CD4-positive, alpha-beta T cell (primary cell): ENCODE measurements at regions not wholly inside any gene's neighbourhood (a gene's known extent, or its start where the extent isn't known, plus 50 kb on each side); places are given as distances from the start of the nearest gene placed in this dataset.

Experiments used
- ATAC-seq: fragments of 200-7000 bp; cut with Tn5 transposase; one replicate; pipeline ENCODE4 v1.10.0; 2022; ENCODE audit warnings: mild to moderate bottlenecking; ENCODE audit not compliant: poor library complexity
- CTCF ChIA-PET: fragments of 350-600 bp; sonication (Branson Sonifier 250); formaldehyde crosslinking; loops from one replicate; lab custom pipeline; 2021; ENCODE audit warnings: antibody characterized with exemption, inconsistent platforms; lab: Charles Lee
- POLR2A ChIA-PET: fragments of 350-600 bp; sonication (Branson Sonifier 250); formaldehyde crosslinking; loops from one replicate; lab custom pipeline; 2021; ENCODE audit warnings: antibody characterized with exemption, inconsistent platforms; lab: Charles Lee
- DNase-seq, 14 experiments: peaks; one replicate each; pipeline ENCODE4 v3.0.0-alpha.2; 2013 to 2020; ENCODE audit warnings: mixed read lengths in 2 of 14
- H3K27ac ChIP-seq, 2 donors: one replicate each; pipeline versions ENCODE4 v1.5.1 to v1.7.0; 2013; ENCODE audit warnings: low read length in 2 of 2, low read depth in 1 of 2, mild to moderate bottlenecking in 1 of 2
- H3K27me3 ChIP-seq, 2 experiments: 1 replicate in 1 of 2; 2 replicates in 1 of 2; pipeline versions ENCODE4 v1.6.1 to v1.7.0; 2013; ENCODE audit warnings: low read length in 2 of 2, control low read depth in 1 of 2, mild to moderate bottlenecking in 1 of 2, moderate library complexity in 1 of 2; ENCODE audit not compliant: insufficient read depth in 2 of 2, control insufficient read depth in 1 of 2
- H3K36me3 ChIP-seq: one replicate; pipeline ENCODE4 v1.6.1; 2013; ENCODE audit warnings: low read length, control low read depth; ENCODE audit not compliant: insufficient read depth
- H3K4me1 ChIP-seq: one replicate; pipeline ENCODE4 v1.6.1; 2013; ENCODE audit warnings: low read length, control low read depth; ENCODE audit not compliant: insufficient read depth
- H3K4me3 ChIP-seq: one replicate; pipeline ENCODE4 v1.5.1; 2013; ENCODE audit warnings: mild to moderate bottlenecking, low read length, moderate library complexity
- H3K9me3 ChIP-seq, 2 experiments: 1 replicate in 1 of 2; 2 replicates in 1 of 2; pipeline versions ENCODE4 v1.6.1 to v1.7.0; 2013; ENCODE audit warnings: low read length in 2 of 2, mild to moderate bottlenecking in 2 of 2, control low read depth in 1 of 2, moderate library complexity in 1 of 2; ENCODE audit not compliant: control insufficient read depth in 1 of 2, insufficient read depth in 1 of 2
- H3K27ac Mint-ChIP-seq: one replicate; pipeline ENCODE4 v1.8.0; 2020; ENCODE audit warnings: mixed read lengths
- H3K27me3 Mint-ChIP-seq: one replicate; pipeline ENCODE4 v1.8.0; 2021; ENCODE audit warnings: mixed read lengths
- H3K36me3 Mint-ChIP-seq: one replicate; pipeline ENCODE4 v1.8.0; 2021; ENCODE audit warnings: low read depth, mixed read lengths
- H3K4me1 Mint-ChIP-seq: one replicate; pipeline ENCODE4 v1.8.0; 2021; ENCODE audit warnings: low read depth, mixed read lengths
- H3K4me3 Mint-ChIP-seq: one replicate; pipeline ENCODE4 v1.8.0; 2020; ENCODE audit warnings: mild to moderate bottlenecking, mixed read lengths
- H3K9me3 Mint-ChIP-seq: one replicate; pipeline ENCODE4 v1.8.0; 2020; ENCODE audit warnings: mixed read lengths
- CTCF ChIP-seq: fragments of 200-600 bp; IDR thresholded peaks from one replicate; pipeline ENCODE4 v1.8.0; 2022; ENCODE audit warnings: antibody characterized with exemption, mild to moderate bottlenecking
- intact Hi-C, 2 experiments: fragments of 100-400 bp; cut with DNase I in 1 of 2; cut with micrococcal nuclease in 1 of 2; formaldehyde crosslinking; loops; one replicate each; pipeline versions ENCODE4 v1.15.1 to v1.9.0; 2023 to 2025; cut with DNase I, micrococcal nuclease

- no peak overlapping the region for H3K27ac ChIP-seq
- Mint-ChIP-seq H3K4me3 (no peak overlapping the region), H3K36me3 (no peaks in the 10 kb centered on the region), H3K4me1 (no peaks in the 10 kb centered on the region), H3K9me3 (no peaks in the 10 kb centered on the region), H3K27me3 (no peaks in the 10 kb centered on the region), H3K27ac (no peak overlapping the region)
- ATAC-seq = peak; percentile 39
- peaks cover 0 to under 1% of the 10 kb centered on the region in 2 experiments for H3K9me3 ChIP-seq
- ChIA-PET POLR2A (no interaction called here), CTCF (no interaction called here)
- H3K36me3 ChIP-seq = no peaks in the 10 kb centered on the region
- intact Hi-C loops = no loop called here
- H3K4me1 ChIP-seq = peaks cover 3% of the 10 kb centered on the region
- DNase-seq = peak in 4 of 14 experiments; percentile 12 to 76 (median 55)
- H3K4me3 ChIP-seq = no peak overlapping the region
- no peak for TF ChIP-seq CTCF
- H3K27me3 ChIP-seq = no peaks in the 10 kb centered on the region
Observed at GRCh38 chr12:124680863-124681778, 113.7 kb upstream of the NCOR2 start.

DNA sequence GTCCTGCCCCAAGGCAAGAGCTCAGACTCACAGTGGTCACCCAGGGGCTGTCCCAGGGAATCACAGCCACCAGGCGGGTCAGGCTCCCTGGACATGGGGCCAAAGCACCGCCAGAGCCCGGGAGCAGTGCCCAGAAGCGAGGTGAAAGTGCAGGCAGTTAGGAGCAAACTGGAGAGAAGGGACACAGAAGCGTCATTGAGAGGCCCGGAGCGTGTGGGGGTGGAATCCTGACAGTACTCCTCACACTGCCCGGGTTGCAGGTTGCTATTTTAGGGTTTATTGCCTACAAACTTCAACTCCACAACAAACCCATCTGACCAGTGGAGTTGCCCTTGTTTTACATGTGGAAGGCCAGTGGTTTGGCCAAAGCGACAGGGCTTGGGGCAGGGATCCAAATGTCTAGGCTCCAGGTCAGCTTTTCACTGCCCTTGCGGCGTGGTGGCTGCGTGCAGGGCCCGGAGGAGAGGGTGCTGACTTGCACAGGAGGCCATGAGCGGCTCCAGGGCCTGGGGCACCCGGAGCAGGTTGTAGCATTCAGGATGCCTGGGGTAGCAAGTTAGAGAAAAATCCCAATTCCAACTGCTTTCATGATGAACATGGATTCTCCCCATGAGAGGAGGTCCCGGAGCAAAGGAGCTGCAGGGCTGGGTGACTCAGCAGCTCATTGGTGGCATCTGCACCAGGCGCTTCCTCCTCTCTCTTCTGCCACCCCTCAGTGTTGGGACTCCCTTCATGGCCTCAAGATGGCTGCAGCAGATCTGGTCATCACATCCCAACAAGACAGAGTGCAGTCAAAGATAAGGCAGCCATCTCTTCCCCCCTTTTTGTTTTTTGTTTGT is 112.3 kb upstream of the NCOR2 start:
- Histone ChIP-seq H3K9me3 (no peaks in the 10 kb centered on the region), H3K27me3 (no peaks in the 10 kb centered on the region), H3K4me1 (peaks cover 1% of the 10 kb centered on the region), H3K4me3 (no peak overlapping the region), H3K36me3 (no peaks in the 10 kb centered on the region), H3K27ac (no peak overlapping the region)
- CTCF ChIA-PET = no interaction called here
- no peak overlapping the region for H3K4me3 Mint-ChIP-seq
- DNase-seq (peak in 2 of 14 experiments; percentile 33 to 40), ATAC-seq (no peak)
- no peaks in the 10 kb centered on the region for H3K36me3 Mint-ChIP-seq
- H3K27ac Mint-ChIP-seq = no peak overlapping the region
- H3K4me1 Mint-ChIP-seq = no peaks in the 10 kb centered on the region
- POLR2A ChIA-PET = no interaction called here
- intact Hi-C loops = no loop called here
- no peaks in the 10 kb centered on the region for H3K27me3 Mint-ChIP-seq
- no peak for TF ChIP-seq CTCF
- H3K9me3 Mint-ChIP-seq = no peaks in the 10 kb centered on the region

- Histone ChIP-seq H3K4me3 (no peak overlapping the region), H3K4me1 (no peaks in the 10 kb centered on the region), H3K9me3 (no peaks in the 10 kb centered on the region), H3K36me3 (no peaks in the 10 kb centered on the region), H3K27me3 (no peaks in the 10 kb centered on the region), H3K27ac (no peak overlapping the region)
- ATAC-seq = no peak
- intact Hi-C loops = no loop called here
- Mint-ChIP-seq H3K27ac (no peak overlapping the region), H3K27me3 (no peaks in the 10 kb centered on the region), H3K9me3 (no peaks in the 10 kb centered on the region), H3K4me1 (no peaks in the 10 kb centered on the region), H3K36me3 (no peaks in the 10 kb centered on the region), H3K4me3 (no peak overlapping the region)
- CTCF ChIA-PET = no interaction called here
- POLR2A ChIA-PET = no interaction called here
- DNase-seq = no peak
- TF ChIP-seq CTCF = no peak
Observed at GRCh38 chr12:124679047-124679446, 111.6 kb upstream of the NCOR2 start.
